ENCODE measurements at regions not wholly inside any gene's neighbourhood (a gene's known extent, or its start where the extent isn't known, plus 50 kb on each side); places are given as distances from the start of the nearest gene placed in this dataset.

- H3K4me3 ChIP-seq (ENCODE audit: low read depth, low read length): no peak overlapping the region
- no peaks in the 10 kb centered on the region for H3K27me3 ChIP-seq (ENCODE audit: control insufficient read depth, insufficient read depth, low read length)
- CTCF ChIA-PET: no interaction called here
- DNase-seq (ENCODE audit: low read depth): no peak
- H3K36me3 ChIP-seq (ENCODE audit: control insufficient read depth, insufficient read depth, low read length): no peaks in the 10 kb centered on the region
- POLR2A ChIA-PET: no interaction called here
- TF ChIP-seq CTCF (IDR thresholded peaks at IDR 0.05; ENCODE audit: insufficient read depth, low read depth, low read length): no peak
Observed at GRCh38 chr6:51322505-51322904, 503.8 kb downstream of the TFAP2B start.

DNA sequence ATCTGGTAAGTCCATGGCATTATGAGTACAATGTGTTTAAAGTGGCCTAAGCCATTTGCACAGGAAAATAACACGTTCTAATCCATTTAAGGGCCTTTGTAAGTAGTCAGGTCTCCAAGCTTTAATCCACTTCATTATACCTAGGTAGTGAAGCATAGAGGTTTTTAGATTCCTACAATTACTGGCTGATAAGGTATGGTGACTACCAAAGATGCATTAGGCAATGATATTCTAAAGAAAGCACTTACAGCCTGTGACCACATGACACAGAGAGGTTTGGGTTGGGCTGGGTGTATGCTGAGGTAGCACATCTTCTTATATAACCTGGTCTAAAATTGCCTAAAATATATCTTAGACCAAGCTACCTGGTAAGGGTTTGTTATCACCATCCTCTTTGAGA, 504.4 kb downstream of the TFAP2B start:
- POLR2A ChIA-PET: no interaction called here
- H3K36me3 ChIP-seq (ENCODE audit: control insufficient read depth, insufficient read depth, low read length): no peaks in the 10 kb centered on the region
- no peaks in the 10 kb centered on the region for H3K27me3 ChIP-seq (ENCODE audit: control insufficient read depth, insufficient read depth, low read length)
- no peak for DNase-seq (ENCODE audit: low read depth)
- no peak for TF ChIP-seq CTCF (IDR thresholded peaks at IDR 0.05; ENCODE audit: insufficient read depth, low read depth, low read length)
- H3K4me3 ChIP-seq (ENCODE audit: low read depth, low read length): no peak overlapping the region
- CTCF ChIA-PET: no interaction called here

- Histone ChIP-seq H3K4me3 (ENCODE audit: low read depth, low read length) (no peak overlapping the region), H3K36me3 (ENCODE audit: control insufficient read depth, insufficient read depth, low read length) (no peaks in the 10 kb centered on the region), H3K27me3 (ENCODE audit: control insufficient read depth, insufficient read depth, low read length) (no peaks in the 10 kb centered on the region)
- ChIA-PET CTCF (no interaction called here), POLR2A (no interaction called here)
- no peak for TF ChIP-seq CTCF (IDR thresholded peaks at IDR 0.05; ENCODE audit: insufficient read depth, low read depth, low read length)
- DNase-seq (ENCODE audit: low read depth): no peak
Observed at GRCh38 chr6:51330971-51331370, 512.3 kb downstream of the TFAP2B start.

DNA sequence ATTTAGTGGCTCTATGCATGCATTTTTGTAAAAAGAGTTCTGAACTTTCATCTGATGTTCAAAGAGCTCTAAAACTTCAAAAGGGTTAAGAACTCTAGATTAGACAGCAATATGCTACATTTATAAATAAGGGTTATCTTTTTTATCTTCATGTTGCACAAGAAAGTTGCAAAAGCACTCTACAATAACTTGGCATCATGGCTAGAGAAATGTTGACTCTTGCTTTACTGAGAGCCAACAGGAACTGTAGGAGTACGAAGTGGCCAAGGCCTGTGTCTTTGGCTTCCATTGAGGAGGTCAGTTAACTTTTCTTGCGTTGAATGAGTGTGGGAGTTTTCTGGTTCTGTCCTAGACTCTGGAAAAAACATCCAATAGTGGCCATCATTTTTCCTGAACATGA, 516.9 kb downstream of the TFAP2B start:
- TF ChIP-seq CTCF (IDR thresholded peaks at IDR 0.05; ENCODE audit: insufficient read depth, low read depth, low read length): no peak
- H3K4me3 ChIP-seq (ENCODE audit: low read depth, low read length): no peak overlapping the region
- ChIA-PET POLR2A (no interaction called here), CTCF (no interaction called here)
- H3K27me3 ChIP-seq (ENCODE audit: control insufficient read depth, insufficient read depth, low read length): no peaks in the 10 kb centered on the region
- H3K36me3 ChIP-seq (ENCODE audit: control insufficient read depth, insufficient read depth, low read length): no peaks in the 10 kb centered on the region
- no peak for DNase-seq (ENCODE audit: low read depth)

DNA sequence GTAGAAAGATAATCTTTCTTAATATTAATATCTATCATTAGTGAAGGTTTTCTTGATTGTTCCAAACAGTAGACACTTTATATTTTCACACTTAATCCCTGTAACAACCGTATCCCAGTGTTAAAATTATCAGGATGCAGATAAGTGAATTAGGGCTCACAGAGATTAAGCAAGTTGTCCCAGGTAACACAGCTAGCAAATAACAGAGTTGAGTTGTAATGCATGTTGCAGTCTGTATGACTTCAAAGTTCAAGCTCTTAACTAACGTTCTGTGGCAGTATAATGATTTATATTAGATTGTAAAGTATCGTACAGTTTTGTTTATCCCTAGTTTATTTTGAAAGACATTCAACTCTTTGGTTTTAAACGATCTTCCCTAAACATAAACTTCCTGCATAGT, 517.5 kb downstream of the TFAP2B start:
- CTCF ChIA-PET: no interaction called here
- no peak for TF ChIP-seq CTCF (IDR thresholded peaks at IDR 0.05; ENCODE audit: insufficient read depth, low read depth, low read length)
- POLR2A ChIA-PET: no interaction called here
- no peaks in the 10 kb centered on the region for H3K27me3 ChIP-seq (ENCODE audit: control insufficient read depth, insufficient read depth, low read length)
- H3K36me3 ChIP-seq (ENCODE audit: control insufficient read depth, insufficient read depth, low read length): no peaks in the 10 kb centered on the region
- DNase-seq (ENCODE audit: low read depth): no peak
- H3K4me3 ChIP-seq (ENCODE audit: low read depth, low read length): no peak overlapping the region

All from BJ (cell line).